ENCODE measurements at regions not wholly inside any gene's neighbourhood (a gene's known extent, or its start where the extent isn't known, plus 50 kb on each side); places are given as distances from the start of the nearest gene placed in this dataset.

DNA sequence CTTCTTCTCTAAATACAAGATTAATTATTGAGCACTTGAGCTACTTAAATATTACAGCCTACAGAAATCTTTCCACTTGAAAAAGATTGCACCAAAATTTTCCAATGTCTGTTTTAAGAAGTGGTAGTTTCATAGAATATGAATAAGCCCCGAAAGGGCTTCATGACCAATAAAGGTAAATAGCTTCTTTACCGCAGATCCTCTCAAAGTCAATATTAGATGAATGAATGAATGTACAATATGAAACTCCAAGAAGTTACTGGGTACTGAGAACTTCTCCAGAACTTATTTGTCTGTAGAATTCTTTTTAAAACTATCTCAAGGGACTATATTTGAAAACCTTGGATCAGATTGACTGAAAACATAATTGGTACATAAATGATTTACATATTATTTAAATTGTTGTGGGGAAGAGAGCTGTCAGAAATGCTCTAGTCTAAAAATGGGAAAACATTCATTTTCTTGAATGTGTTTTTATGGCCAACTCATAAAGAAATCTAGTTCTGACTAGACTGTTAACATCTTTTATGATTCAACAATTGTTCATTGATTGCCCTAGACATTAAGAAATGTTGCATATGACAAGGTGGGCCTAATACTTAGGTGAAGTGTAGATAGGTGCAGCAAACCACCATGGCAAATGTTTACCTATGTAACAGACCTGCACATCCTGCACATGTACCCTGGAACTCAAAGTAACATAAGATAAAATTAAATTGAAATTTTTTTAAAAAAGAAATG is 227.0 kb downstream of the SPRY2 start:
- Histone ChIP-seq H3K4me3 (IDR thresholded peaks at IDR 0.05; ENCODE audit: insufficient read depth, low read depth, low read length) (no peak overlapping the region), H4K20me1 (ENCODE audit: insufficient read depth) (no peaks in the 10 kb centered on the region), H3K9ac (no peak overlapping the region), H3K79me2 (ENCODE audit: insufficient read depth, low read depth) (no peaks in the 10 kb centered on the region), H3K36me3 (ENCODE audit: insufficient read depth) (no peaks in the 10 kb centered on the region), H3K4me2 (no peak overlapping the region), H2AFZ (ENCODE audit: low read depth) (no peak overlapping the region), H3K27ac (no peak overlapping the region), H3K27me3 (ENCODE audit: insufficient read depth, low read depth) (no peaks in the 10 kb centered on the region), H3K4me1 (ENCODE audit: low read depth, poor library complexity, severe bottlenecking) (no peaks in the 10 kb centered on the region)
- TF ChIP-seq CTCF (conservative IDR thresholded peaks at IDR 0.05; ENCODE audit: low read depth, low read length) = no peak

DNA sequence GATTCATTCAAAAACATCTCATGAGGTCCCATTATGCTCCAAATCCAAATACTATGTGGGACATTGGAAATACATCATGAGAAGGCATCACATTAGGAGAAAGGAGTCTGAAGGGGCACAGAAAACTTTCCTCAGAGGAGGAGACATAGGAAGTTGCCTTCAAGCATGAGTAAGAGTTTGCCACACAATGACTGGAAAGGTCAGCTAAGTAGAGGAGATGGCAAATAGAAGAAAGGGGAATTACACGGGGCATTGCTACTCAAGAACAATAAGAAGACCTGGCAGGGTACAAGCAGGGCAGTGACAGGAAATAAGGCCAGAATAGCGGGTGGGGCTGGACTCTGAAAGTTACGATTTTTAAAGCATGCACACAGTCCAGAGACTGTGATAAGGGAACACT is 231.6 kb downstream of the SPRY2 start:
- Histone ChIP-seq H3K9ac (no peak overlapping the region), H3K4me3 (IDR thresholded peaks at IDR 0.05; ENCODE audit: insufficient read depth, low read depth, low read length) (no peak overlapping the region), H3K27ac (no peak overlapping the region), H3K4me2 (no peak overlapping the region), H3K27me3 (ENCODE audit: insufficient read depth, low read depth) (no peaks in the 10 kb centered on the region), H3K36me3 (ENCODE audit: insufficient read depth) (no peaks in the 10 kb centered on the region), H3K4me1 (ENCODE audit: low read depth, poor library complexity, severe bottlenecking) (no peaks in the 10 kb centered on the region), H2AFZ (ENCODE audit: low read depth) (no peak overlapping the region), H3K79me2 (ENCODE audit: insufficient read depth, low read depth) (no peaks in the 10 kb centered on the region), H4K20me1 (ENCODE audit: insufficient read depth) (no peaks in the 10 kb centered on the region)
- no peak for TF ChIP-seq CTCF (conservative IDR thresholded peaks at IDR 0.05; ENCODE audit: low read depth, low read length)

DNA sequence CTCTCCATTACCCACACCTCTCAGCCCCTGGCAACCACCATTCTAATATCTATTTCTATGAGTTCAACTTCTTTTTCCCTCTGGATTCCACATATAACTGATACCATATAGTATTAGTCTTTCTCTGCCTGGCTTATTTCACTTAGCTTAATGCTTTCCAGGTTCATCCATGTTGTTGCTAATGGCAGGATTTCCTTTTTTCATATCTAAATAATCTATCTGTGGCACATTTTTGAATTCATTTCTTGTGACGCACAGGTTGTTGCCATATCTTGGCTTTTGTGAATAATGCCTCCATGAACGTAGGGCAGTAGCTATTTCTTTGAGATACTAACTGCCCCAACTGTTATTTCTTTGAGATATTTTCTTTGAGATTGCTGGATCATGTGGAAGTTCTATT is 235.6 kb downstream of the SPRY2 start:
- Histone ChIP-seq H3K27me3 (ENCODE audit: insufficient read depth, low read depth) (no peaks in the 10 kb centered on the region), H3K27ac (no peak overlapping the region), H4K20me1 (ENCODE audit: insufficient read depth) (no peaks in the 10 kb centered on the region), H3K4me3 (IDR thresholded peaks at IDR 0.05; ENCODE audit: insufficient read depth, low read depth, low read length) (no peak overlapping the region), H3K4me2 (no peak overlapping the region), H3K4me1 (ENCODE audit: low read depth, poor library complexity, severe bottlenecking) (no peaks in the 10 kb centered on the region), H3K9ac (no peak overlapping the region), H2AFZ (ENCODE audit: low read depth) (no peak overlapping the region), H3K79me2 (ENCODE audit: insufficient read depth, low read depth) (no peaks in the 10 kb centered on the region), H3K36me3 (ENCODE audit: insufficient read depth) (no peaks in the 10 kb centered on the region)
- no peak for TF ChIP-seq CTCF (conservative IDR thresholded peaks at IDR 0.05; ENCODE audit: low read depth, low read length)

- H3K4me2 ChIP-seq = no peak overlapping the region
- H3K4me3 ChIP-seq (IDR thresholded peaks at IDR 0.05; ENCODE audit: insufficient read depth, low read depth, low read length) = no peak overlapping the region
- no peaks in the 10 kb centered on the region for H4K20me1 ChIP-seq (ENCODE audit: insufficient read depth)
- no peaks in the 10 kb centered on the region for H3K36me3 ChIP-seq (ENCODE audit: insufficient read depth)
- H3K9ac ChIP-seq = no peak overlapping the region
- H3K79me2 ChIP-seq (ENCODE audit: insufficient read depth, low read depth) = no peaks in the 10 kb centered on the region
- H3K27me3 ChIP-seq (ENCODE audit: insufficient read depth, low read depth) = no peaks in the 10 kb centered on the region
- no peak overlapping the region for H3K27ac ChIP-seq
- no peaks in the 10 kb centered on the region for H3K4me1 ChIP-seq (ENCODE audit: low read depth, poor library complexity, severe bottlenecking)
- no peak for TF ChIP-seq CTCF (conservative IDR thresholded peaks at IDR 0.05; ENCODE audit: low read depth, low read length)
- no peak overlapping the region for H2AFZ ChIP-seq (ENCODE audit: low read depth)
Measured at GRCh38 chr13:80101040-80101439, 239.9 kb downstream of the SPRY2 start.
